K562 (cell line): ENCODE measurements at regions not wholly inside any gene's neighbourhood (a gene's known extent, or its start where the extent isn't known, plus 50 kb on each side); places are given as distances from the start of the nearest gene placed in this dataset.

ENCODE experiments used
- CEBPB ChIP-seq: fragments of 450-650 bp; IDR thresholded peaks from 2 replicates; pipeline ENCODE4 v1.6.1; 2016; ENCODE audit warnings: missing genetic modification characterization, missing compliant biosample characterization
- CTCF ChIP-seq, 3 experiments: IDR thresholded peaks in 2 of 3; conservative IDR thresholded peaks in 1 of 3; 2 replicates each; pipeline ENCODE4 v1.5.1; 2011 to 2012; ENCODE audit warnings: low read length in 3 of 3, mild to moderate bottlenecking in 3 of 3, control low read depth in 2 of 3, improper control_type of control experiment in 1 of 3, inconsistent platforms in 1 of 3, low read depth in 1 of 3, mixed read lengths in 1 of 3, moderate library complexity in 1 of 3; ENCODE audit not compliant: insufficient read depth in 2 of 3
- E4F1 ChIP-seq: fragments of 250-450 bp; sonication (Bioruptor Pico); IDR thresholded peaks from 2 replicates; pipeline ENCODE4 v1.5.0; 2021; ENCODE audit warnings: mild to moderate bottlenecking, borderline replicate concordance
- EP300 ChIP-seq: IDR thresholded peaks from 2 replicates; pipeline ENCODE4 v1.6.1; 2012; ENCODE audit warnings: low read length, improper control_type of control experiment
- FOXJ2 ChIP-seq: fragments of 200-800 bp; sonication (Bioruptor generic); IDR thresholded peaks from 2 replicates; pipeline ENCODE4 v1.6.1; 2016; ENCODE audit warnings: missing genetic modification characterization, missing compliant biosample characterization
- FOXP4 ChIP-seq: sonication (generic); formaldehyde crosslinking; IDR thresholded peaks from 2 replicates; pipeline ENCODE4 v1.8.0; 2022; ENCODE audit warnings: mild to moderate bottlenecking, missing genetic modification reagents, borderline replicate concordance
- MAFK ChIP-seq: IDR thresholded peaks from 2 replicates; pipeline ENCODE4 v1.6.1; 2011; ENCODE audit warnings: low read length, improper control_type of control experiment
- MLX ChIP-seq, 2 experiments: fragments of 450-650 bp in 1 of 2; sonication (generic) in 1 of 2; formaldehyde crosslinking; conservative IDR thresholded peaks; 2 replicates each; pipeline versions ENCODE4 v1.4.0 to v1.8.1; 2020 to 2022; ENCODE audit warnings: mild to moderate bottlenecking in 1 of 2, missing genetic modification reagents in 1 of 2
- RCOR1 ChIP-seq, 2 experiments: IDR thresholded peaks; 2 replicates each; pipeline ENCODE4 v1.6.1; 2012; ENCODE audit warnings: low read depth in 2 of 2, low read length in 2 of 2, borderline replicate concordance in 1 of 2, improper control_type of control experiment in 1 of 2
- RFX5 ChIP-seq: IDR thresholded peaks from 2 replicates; pipeline ENCODE4 v1.6.1; 2011; ENCODE audit warnings: low read depth, mild to moderate bottlenecking, improper control_type of control experiment, low read length
- SMC3 ChIP-seq: conservative IDR thresholded peaks from 2 replicates; pipeline ENCODE4 v1.6.1; 2011; ENCODE audit warnings: low read depth, low read length, improper control_type of control experiment; ENCODE audit not compliant: insufficient read depth
- SP2 ChIP-seq: IDR thresholded peaks from 2 replicates; pipeline ENCODE4 v1.6.1; 2011; ENCODE audit warnings: mild to moderate bottlenecking, low read depth, low read length, moderate library complexity; ENCODE audit not compliant: poor library complexity, severe bottlenecking; ENCODE audit errors: extremely low read depth
- ZNF184 ChIP-seq: sonication (generic); formaldehyde crosslinking; IDR thresholded peaks from 2 replicates; pipeline ENCODE4 v1.5.0; 2020; ENCODE audit warnings: missing genetic modification reagents
- ZNF695 ChIP-seq: fragments of 450-650 bp; formaldehyde crosslinking; IDR thresholded peaks from 2 replicates; pipeline ENCODE4 v1.4.0; 2020; ENCODE audit warnings: mild to moderate bottlenecking, moderate library complexity

- TF ChIP-seq CEBPB (tag) (no peak), CTCF (IDR thresholded peaks at IDR 0.05 in 2 of 3, conservative IDR thresholded peaks at IDR 0.05 in 1 of 3; ENCODE audit: insufficient read depth in 2 of 3, low read depth in 1 of 3, low read length in 3 of 3) (no peak), E4F1 (CRISPR knock-in tag) (no peak), EP300 (no peak), ZNF184 (no peak), SP2 (no peak), FOXP4 (CRISPR knock-in tag) (no peak), RFX5 (no peak), FOXJ2 (tag) (no peak), MAFK (no peak), RCOR1 (IDR thresholded peaks at IDR 0.05; ENCODE audit: borderline replicate concordance in 1 of 2, low read depth in 2 of 2, low read length in 2 of 2) (no peak), MLX (CRISPR knock-in tag; conservative IDR thresholded peaks at IDR 0.05) (no peak), SMC3 (no peak), ZNF695 (CRISPR knock-in tag) (no peak)
Observed at GRCh38 chr5:116912221-116912620, 337.6 kb upstream of the SEMA6A start.
